Stimulated activated CD4-positive, alpha-beta T cell treated with anti-CD3 and anti-CD28 coated beads, Interleukin-15, amount 100 ng/mL, for 24 hours (primary cell): ENCODE measurements at regions not wholly inside any gene's neighbourhood (a gene's known extent, or its start where the extent isn't known, plus 50 kb on each side); places are given as distances from the start of the nearest gene placed in this dataset.

Source experiments
- DNase-seq: peaks from one replicate; pipeline ENCODE4 v3.0.0-alpha.2; 2020

GRCh38 chr3:148319960-148320359 lies 377.7 kb upstream of the AGTR1 start:
- no peak for DNase-seq

- no peak for DNase-seq
Observed at GRCh38 chr3:148329481-148330235, 368.0 kb upstream of the AGTR1 start.

GRCh38 chr3:148330542-148330941 lies 367.2 kb upstream of the AGTR1 start:
- no peak for DNase-seq

GRCh38 chr3:148331081-148331846 lies 366.4 kb upstream of the AGTR1 start:
- no peak for DNase-seq

GRCh38 chr3:148332509-148332908 lies 365.2 kb upstream of the AGTR1 start:
- DNase-seq = no peak

- no peak for DNase-seq
Observed at GRCh38 chr3:148333091-148333490, 364.6 kb upstream of the AGTR1 start.

GRCh38 chr3:148335612-148336011 lies 362.1 kb upstream of the AGTR1 start:
- DNase-seq = no peak

GRCh38 chr3:148343416-148343815 lies 354.3 kb upstream of the AGTR1 start:
- no peak for DNase-seq

- no peak for DNase-seq
Observed at GRCh38 chr3:148344521-148344920, 353.2 kb upstream of the AGTR1 start.

GRCh38 chr3:148360051-148360450 lies 337.7 kb upstream of the AGTR1 start:
- DNase-seq = no peak

- no peak for DNase-seq
Observed at GRCh38 chr3:148366743-148367410, 330.8 kb upstream of the AGTR1 start.

GRCh38 chr3:148367756-148368155 lies 329.9 kb upstream of the AGTR1 start:
- no peak for DNase-seq

GRCh38 chr3:148369381-148369780 lies 328.3 kb upstream of the AGTR1 start:
- no peak for DNase-seq

GRCh38 chr3:148372206-148372875 lies 325.4 kb upstream of the AGTR1 start:
- DNase-seq = no peak

GRCh38 chr3:148373961-148374360 lies 323.7 kb upstream of the AGTR1 start:
- no peak for DNase-seq

- DNase-seq = no peak
Observed at GRCh38 chr3:148379763-148380382, 317.8 kb upstream of the AGTR1 start.

- no peak for DNase-seq
Observed at GRCh38 chr3:148381051-148381450, 316.7 kb upstream of the AGTR1 start.

- DNase-seq = no peak
Observed at GRCh38 chr3:148389916-148390315, 307.8 kb upstream of the AGTR1 start.

GRCh38 chr3:148395821-148396220 lies 301.9 kb upstream of the AGTR1 start:
- DNase-seq = no peak

GRCh38 chr3:148400754-148401153 lies 296.9 kb upstream of the AGTR1 start:
- DNase-seq = no peak

- no peak for DNase-seq
Observed at GRCh38 chr3:148408667-148409066, 289.0 kb upstream of the AGTR1 start.

GRCh38 chr3:148420242-148420641 lies 277.5 kb upstream of the AGTR1 start:
- no peak for DNase-seq
